Smooth muscle cell (in vitro differentiated cells): ENCODE measurements at regions not wholly inside any gene's neighbourhood (a gene's known extent, or its start where the extent isn't known, plus 50 kb on each side); places are given as distances from the start of the nearest gene placed in this dataset.

Experiments
- DNase-seq: peaks from one replicate; lab custom pipeline; 2025; ENCODE audit not compliant: unreplicated experiment; lab: John Stamatoyannopoulos, UW
- H2AFZ ChIP-seq: fragments of 200-600 bp; sonication (generic); 2 replicates; pipeline ENCODE4 v1.6.0; 2016; ENCODE audit warnings: antibody characterized with exemption, low read depth, mild to moderate bottlenecking
- H3F3A ChIP-seq: fragments of 200-600 bp; sonication (generic); 2 replicates; pipeline ENCODE4 v1.6.0; 2017; ENCODE audit warnings: antibody characterized with exemption, low read depth
- H3K27ac ChIP-seq: fragments of 200-600 bp; sonication (generic); 2 replicates; pipeline ENCODE4 v1.5.1; 2016; ENCODE audit warnings: low read depth, mild to moderate bottlenecking
- H3K27me3 ChIP-seq: fragments of 200-600 bp; sonication (generic); 2 replicates; pipeline ENCODE4 v1.6.1; 2016; ENCODE audit warnings: low read depth, mild to moderate bottlenecking
- H3K36me3 ChIP-seq: fragments of 200-600 bp; sonication (generic); 2 replicates; pipeline ENCODE4 v1.5.1; 2016; ENCODE audit warnings: low read depth
- H3K4me1 ChIP-seq: fragments of 200-600 bp; sonication (generic); 2 replicates; pipeline ENCODE4 v1.5.1; 2016; ENCODE audit warnings: low read depth
- H3K4me2 ChIP-seq: fragments of 200-600 bp; sonication (generic); 2 replicates; pipeline ENCODE4 v1.6.0; 2016; ENCODE audit warnings: mild to moderate bottlenecking
- H3K4me3 ChIP-seq: fragments of 200-600 bp; sonication (generic); 2 replicates; pipeline ENCODE4 v1.5.1; 2016; ENCODE audit warnings: mild to moderate bottlenecking
- H3K79me2 ChIP-seq: fragments of 200-600 bp; sonication (generic); 2 replicates; pipeline ENCODE4 v1.6.0; 2016; ENCODE audit warnings: low read depth, mild to moderate bottlenecking
- H3K9ac ChIP-seq: fragments of 200-600 bp; sonication (generic); 2 replicates; pipeline ENCODE4 v1.6.0; 2016; ENCODE audit warnings: low read depth
- H3K9me3 ChIP-seq: fragments of 200-600 bp; sonication (generic); replicated peaks from 2 replicates; pipeline ENCODE4 v1.5.1; 2016; ENCODE audit warnings: low read depth
- H4K20me1 ChIP-seq: fragments of 200-600 bp; sonication (generic); 2 replicates; pipeline ENCODE4 v1.6.0; 2016; ENCODE audit warnings: low read depth
- WGBS: methylation state at CpG from one replicate; pipeline ENCODE4 v1.1.7; 2016; ENCODE audit warnings: low lambda C conversion rate; 5-methylcytosine and 5-hydroxymethylcytosine counted together
- TF ChIP-seq, protein P1 (sequence below): fragments of 200-600 bp; sonication (generic); IDR thresholded peaks from 2 replicates; pipeline ENCODE4 v1.5.1; 2017; ENCODE audit warnings: borderline replicate concordance, mild to moderate bottlenecking, antibody characterized with exemption; ENCODE audit not compliant: insufficient read depth, poor library complexity, severe bottlenecking

DNA sequence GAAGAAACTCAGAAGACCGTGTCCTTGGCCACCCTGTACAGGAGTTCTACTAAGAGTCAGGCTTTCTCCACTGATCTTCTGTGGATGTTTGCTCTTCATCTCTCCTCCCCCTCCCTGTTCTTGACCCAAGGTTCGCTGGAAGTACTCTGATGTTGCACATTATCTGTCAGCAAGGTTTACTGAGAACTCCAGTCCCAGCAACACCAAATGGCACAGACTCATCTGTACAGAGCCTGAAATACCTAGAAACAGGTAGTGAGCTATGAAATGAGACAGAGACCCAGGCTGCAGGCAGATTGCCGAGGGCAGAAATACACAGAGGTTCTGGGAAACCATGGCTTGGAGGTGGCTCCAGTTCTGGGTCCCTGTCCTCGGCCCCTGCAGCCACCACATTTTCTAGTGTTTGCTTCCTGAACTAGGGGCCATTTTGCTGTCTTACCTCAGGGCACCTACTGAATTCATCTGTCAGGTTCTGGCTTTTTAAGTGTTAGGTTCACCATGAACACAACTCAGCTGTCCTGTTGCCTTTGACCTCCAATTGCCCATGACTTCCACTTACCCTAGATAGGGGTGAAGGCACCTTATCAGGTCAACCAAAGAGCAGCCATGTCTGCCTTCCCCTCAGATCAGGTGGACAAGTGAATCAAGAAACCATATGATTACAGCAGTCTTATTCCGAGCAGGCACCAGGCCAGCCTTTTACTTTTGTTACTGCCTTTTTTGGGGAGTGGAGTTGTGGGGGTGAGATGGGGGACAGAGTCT is 92.2 kb downstream of the CDC7 start:
- Histone ChIP-seq H3K4me3 (no peak overlapping the region), H3K36me3 (no peaks in the 10 kb centered on the region), H2AFZ (no peak overlapping the region), H3K27ac (no peak overlapping the region), H3K79me2 (no peaks in the 10 kb centered on the region), H3K9ac (no peak overlapping the region), H3F3A (peaks cover 6% of the 10 kb centered on the region), H3K9me3 (no peaks in the 10 kb centered on the region), H4K20me1 (no peaks in the 10 kb centered on the region), H3K4me1 (peaks cover 22% of the 10 kb centered on the region), H3K4me2 (no peak overlapping the region), H3K27me3 (no peaks in the 10 kb centered on the region)
- 78% methylated on average over 5 of the region's 5 CpGs for WGBS
- TF ChIP-seq, protein P1, sequence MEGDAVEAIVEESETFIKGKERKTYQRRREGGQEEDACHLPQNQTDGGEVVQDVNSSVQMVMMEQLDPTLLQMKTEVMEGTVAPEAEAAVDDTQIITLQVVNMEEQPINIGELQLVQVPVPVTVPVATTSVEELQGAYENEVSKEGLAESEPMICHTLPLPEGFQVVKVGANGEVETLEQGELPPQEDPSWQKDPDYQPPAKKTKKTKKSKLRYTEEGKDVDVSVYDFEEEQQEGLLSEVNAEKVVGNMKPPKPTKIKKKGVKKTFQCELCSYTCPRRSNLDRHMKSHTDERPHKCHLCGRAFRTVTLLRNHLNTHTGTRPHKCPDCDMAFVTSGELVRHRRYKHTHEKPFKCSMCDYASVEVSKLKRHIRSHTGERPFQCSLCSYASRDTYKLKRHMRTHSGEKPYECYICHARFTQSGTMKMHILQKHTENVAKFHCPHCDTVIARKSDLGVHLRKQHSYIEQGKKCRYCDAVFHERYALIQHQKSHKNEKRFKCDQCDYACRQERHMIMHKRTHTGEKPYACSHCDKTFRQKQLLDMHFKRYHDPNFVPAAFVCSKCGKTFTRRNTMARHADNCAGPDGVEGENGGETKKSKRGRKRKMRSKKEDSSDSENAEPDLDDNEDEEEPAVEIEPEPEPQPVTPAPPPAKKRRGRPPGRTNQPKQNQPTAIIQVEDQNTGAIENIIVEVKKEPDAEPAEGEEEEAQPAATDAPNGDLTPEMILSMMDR, result no peak
- DNase-seq, result no peak

DNA sequence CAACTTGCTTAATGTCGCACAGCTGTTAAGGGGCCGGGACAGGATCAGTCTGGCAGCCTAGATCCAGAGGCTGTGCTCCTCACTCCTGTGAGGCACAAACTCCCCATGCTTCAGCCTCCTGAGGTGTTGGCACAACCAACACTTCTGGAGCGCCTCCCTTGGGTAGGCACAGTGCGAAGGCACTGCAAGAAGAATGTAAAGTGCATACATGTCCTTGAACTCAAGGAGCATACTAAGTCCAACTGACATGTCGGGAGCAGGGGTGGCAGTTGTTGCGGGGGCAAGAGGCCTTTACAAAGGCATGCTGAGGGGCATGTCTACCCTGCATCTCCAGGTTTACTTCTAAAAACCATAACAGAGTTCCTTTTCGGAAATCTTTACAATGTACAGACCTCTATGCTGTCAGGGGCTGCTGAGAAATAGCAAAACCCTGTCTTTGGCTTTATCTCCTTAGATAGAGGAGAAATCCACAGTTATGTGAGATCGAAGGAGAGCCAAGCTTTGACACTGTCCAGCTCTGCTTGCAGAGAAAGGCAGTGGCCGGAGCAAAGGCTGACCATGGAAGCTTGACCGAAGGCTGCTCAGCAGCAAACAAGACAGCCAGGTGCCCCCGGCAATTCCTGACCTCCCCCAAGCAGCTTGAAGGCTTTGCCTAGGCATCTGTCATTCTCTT is 93.9 kb downstream of the CDC7 start:
- Histone ChIP-seq H3K4me3 (no peak overlapping the region), H3K9ac (no peak overlapping the region), H3K36me3 (no peaks in the 10 kb centered on the region), H3K27me3 (no peaks in the 10 kb centered on the region), H3K9me3 (no peaks in the 10 kb centered on the region), H3F3A (peaks cover 6% of the 10 kb centered on the region), H2AFZ (no peak overlapping the region), H3K4me1 (peaks cover 22% of the 10 kb centered on the region), H4K20me1 (no peaks in the 10 kb centered on the region), H3K27ac (no peak overlapping the region), H3K4me2 (peak overlapping the region; percentile 10), H3K79me2 (no peaks in the 10 kb centered on the region)
- TF ChIP-seq, protein P1, result no peak
- 48% methylated on average over 11 of the region's 11 CpGs for WGBS
- DNase-seq, result no peak

DNA sequence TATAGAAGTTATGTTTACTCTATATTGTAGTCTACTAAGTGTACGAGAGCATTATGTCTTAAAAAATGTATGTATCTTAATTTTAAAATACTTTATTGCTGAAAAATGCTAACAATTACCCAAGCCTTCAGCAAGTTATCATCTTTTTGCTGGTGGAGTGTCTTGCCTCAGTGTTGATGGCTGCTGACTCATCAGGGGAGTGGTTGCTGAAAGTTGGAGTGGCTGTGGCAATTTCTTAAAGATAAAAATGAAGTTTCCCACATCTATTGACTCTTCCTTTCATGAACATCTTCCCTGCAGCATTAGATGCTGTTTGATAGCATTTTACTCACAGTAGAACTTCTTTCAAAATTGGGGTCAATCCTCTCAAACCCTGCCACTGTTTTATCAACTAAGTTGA is 95.8 kb downstream of the CDC7 start:
- Histone ChIP-seq H3K4me1 (peaks cover 11% of the 10 kb centered on the region), H3K9ac (no peak overlapping the region), H3K9me3 (no peaks in the 10 kb centered on the region), H2AFZ (no peak overlapping the region), H3K36me3 (no peaks in the 10 kb centered on the region), H3K4me3 (no peak overlapping the region), H3K79me2 (no peaks in the 10 kb centered on the region), H3K27me3 (no peaks in the 10 kb centered on the region), H3K27ac (peak overlapping the region; percentile 14), H4K20me1 (no peaks in the 10 kb centered on the region), H3F3A (peaks cover 6% of the 10 kb centered on the region), H3K4me2 (peak overlapping the region; percentile 12)
- TF ChIP-seq, protein P1, result no peak
- no peak for DNase-seq
- whole genome bisulfite sequencing, result 39% methylated on average over 1 of the region's 1 CpG

DNA sequence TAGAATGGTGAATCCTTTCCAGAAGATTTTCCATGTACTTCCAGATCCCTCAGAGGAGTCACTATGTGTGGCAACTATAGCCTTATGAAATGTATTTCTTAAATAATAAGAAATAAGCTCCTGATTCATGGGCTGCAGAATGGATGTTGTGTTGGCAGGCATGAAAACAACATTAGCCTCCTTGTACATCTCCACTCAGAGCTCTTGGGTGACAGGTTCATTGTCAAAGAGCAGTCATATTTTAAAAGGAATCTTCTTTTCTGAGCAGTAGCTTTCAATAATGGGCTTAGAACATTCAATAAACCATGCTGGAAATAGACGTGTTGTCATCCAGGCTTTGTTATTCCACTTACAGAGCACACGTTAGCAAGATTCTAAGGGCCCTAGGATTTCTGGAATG is 96.6 kb downstream of the CDC7 start:
- 85% methylated on average over 2 of the region's 2 CpGs for WGBS
- H4K20me1 ChIP-seq, result no peaks in the 10 kb centered on the region
- peaks cover 8% of the 10 kb centered on the region for H3K4me1 ChIP-seq
- DNase-seq, result no peak
- no peak overlapping the region for H3K4me3 ChIP-seq
- H3K9ac ChIP-seq, result no peak overlapping the region
- TF ChIP-seq, protein P1, result no peak
- H3K4me2 ChIP-seq, result no peak overlapping the region
- no peaks in the 10 kb centered on the region for H3K79me2 ChIP-seq
- H3K9me3 ChIP-seq, result no peaks in the 10 kb centered on the region
- no peaks in the 10 kb centered on the region for H3K36me3 ChIP-seq
- no peak overlapping the region for H2AFZ ChIP-seq
- no peaks in the 10 kb centered on the region for H3K27me3 ChIP-seq
- no peak overlapping the region for H3K27ac ChIP-seq
- peaks cover 6% of the 10 kb centered on the region for H3F3A ChIP-seq
